GM18951 (cell line): ENCODE measurements at regions not wholly inside any gene's neighbourhood (a gene's known extent, or its start where the extent isn't known, plus 50 kb on each side); places are given as distances from the start of the nearest gene placed in this dataset.

Experiments used
- POLR2A ChIP-seq: IDR thresholded peaks from 4 replicates; pipeline ENCODE4 v1.6.1; 2011; ENCODE audit warnings: mild to moderate bottlenecking; ENCODE audit not compliant: insufficient read length, insufficient read depth; ENCODE audit errors: extremely low read depth
- in situ Hi-C: fragments of 300-500 bp; cut with MboI; formaldehyde crosslinking; loops from one replicate; pipeline ENCODE4 v1.12.0; 2022; ENCODE audit warnings: low sequenced_read_pairs, mixed read lengths, inconsistent platforms; ENCODE audit not compliant: unreplicated experiment

DNA sequence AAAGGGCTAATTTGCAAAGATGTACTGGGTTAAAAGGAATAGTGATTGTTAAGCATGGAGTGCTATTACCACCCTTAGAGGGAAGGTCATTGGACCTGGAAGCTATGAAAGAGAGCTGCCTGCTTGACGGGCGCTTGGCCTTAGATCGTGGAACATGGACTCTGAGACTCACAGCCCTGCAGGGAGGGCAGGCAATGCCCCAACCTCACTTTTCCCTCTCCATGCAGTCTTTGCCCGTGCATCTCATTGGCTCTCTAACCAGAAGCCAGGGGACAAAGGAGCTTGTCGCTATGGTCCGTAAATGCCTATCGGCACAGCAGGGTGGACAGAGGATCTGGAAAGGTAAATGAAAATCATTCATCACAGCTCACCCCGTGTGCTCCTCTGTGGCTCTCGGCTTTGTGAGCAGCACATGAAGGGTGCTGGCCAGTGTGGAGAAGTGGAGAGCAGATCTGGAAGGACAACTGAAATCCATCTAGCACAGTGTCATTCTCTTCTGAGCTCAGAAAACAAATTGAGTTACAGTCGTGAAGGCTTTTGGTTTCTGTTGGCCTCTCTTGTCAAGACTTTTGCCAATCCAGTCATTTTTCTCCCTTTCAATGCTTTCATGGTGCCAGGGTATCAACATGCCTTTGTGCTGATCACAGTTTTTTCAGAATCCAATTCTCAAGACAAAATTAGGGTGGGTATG, 186.2 kb downstream of the SNX18 start:
- in situ Hi-C loops = no loop called here
- no peak for TF ChIP-seq POLR2A

GRCh38 chr5:54703133-54703532, 185.6 kb downstream of the SNX18 start:
- no peak for TF ChIP-seq POLR2A
- in situ Hi-C loops = no loop called here

GRCh38 chr5:54702470-54702869, 184.9 kb downstream of the SNX18 start:
- no peak for TF ChIP-seq POLR2A
- in situ Hi-C loops = no loop called here

GRCh38 chr5:54700986-54701578, 183.5 kb downstream of the SNX18 start:
- TF ChIP-seq POLR2A = no peak
- in situ Hi-C loops = no loop called here

DNA sequence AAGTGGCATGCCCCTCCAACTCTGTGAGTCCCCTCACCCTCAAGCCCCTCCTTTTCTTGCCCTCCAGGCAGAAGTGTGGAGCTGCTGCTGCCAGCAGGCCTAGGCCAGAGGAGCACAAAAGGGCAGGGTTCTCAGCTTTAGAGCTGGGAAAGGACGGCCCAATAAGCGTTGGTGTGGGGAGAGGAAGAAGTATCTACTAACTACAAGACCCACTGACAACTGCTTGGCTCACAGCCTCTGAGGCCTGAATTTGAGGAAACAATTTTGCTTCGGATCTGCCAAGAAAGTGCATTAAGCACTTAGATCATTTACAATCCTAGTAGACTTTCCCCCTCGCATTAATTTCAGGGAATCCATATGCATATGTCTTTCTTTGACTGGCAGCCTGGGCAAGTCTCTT, 179.4 kb downstream of the SNX18 start:
- no peak for TF ChIP-seq POLR2A
- in situ Hi-C loops = no loop called here

DNA sequence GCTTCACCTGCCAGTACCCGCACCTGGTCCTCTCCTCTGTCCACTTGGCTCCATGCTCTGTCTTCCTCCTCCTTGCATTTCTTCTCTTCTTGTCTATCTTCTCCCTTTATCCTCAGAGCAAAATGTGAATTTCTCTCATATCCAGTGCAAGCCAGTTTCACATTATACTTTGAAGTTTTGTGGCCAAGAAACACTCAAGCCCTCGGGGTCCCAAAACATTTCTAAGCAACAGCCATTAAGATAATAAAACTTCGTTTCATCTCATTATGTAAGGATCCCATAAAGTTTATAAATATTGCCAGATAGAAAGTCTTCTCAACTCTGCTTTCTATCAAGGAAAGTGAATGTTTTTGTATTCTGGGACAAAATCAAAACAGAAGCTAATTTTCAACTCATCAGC, 178.8 kb downstream of the SNX18 start:
- no peak for TF ChIP-seq POLR2A
- in situ Hi-C loops = no loop called here

DNA sequence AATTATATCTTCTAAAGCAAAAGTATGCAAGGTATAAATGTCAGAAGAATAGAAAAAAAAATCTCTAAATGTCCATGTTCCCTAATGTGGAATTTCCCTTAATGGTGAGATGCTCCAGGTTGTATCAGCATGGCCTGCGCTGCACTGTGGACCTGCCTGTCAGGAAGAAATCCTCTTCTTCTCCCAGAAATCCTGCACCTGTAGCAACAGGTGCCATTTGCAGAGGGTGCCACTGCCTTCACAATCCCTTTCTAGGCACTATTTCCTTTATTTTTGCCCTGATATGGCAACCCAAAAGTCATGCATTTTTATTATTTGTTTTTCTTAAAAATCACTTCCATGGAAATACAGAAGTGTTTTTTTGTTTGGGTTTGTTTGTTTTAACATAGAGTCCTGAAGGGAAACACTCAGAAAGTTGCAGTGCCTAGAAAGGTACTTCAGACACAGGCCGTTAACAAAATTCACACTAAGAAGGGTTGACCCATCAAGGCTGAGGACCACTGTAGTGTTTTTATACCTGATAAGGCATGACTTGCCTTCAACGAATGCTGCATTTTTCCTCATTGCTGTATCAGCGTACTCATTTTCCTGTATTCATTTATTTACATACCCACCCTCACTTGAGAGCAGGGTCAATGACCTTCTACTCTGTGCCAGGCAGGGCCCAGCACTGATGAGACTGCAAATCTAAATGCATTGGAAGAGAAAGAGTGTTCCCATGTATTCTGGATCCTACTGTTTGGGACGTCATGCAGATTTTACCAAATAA, 177.8 kb downstream of the SNX18 start:
- in situ Hi-C loops = no loop called here
- no peak for TF ChIP-seq POLR2A

GRCh38 chr5:54693936-54694657, 176.5 kb downstream of the SNX18 start:
- in situ Hi-C loops = no loop called here

DNA sequence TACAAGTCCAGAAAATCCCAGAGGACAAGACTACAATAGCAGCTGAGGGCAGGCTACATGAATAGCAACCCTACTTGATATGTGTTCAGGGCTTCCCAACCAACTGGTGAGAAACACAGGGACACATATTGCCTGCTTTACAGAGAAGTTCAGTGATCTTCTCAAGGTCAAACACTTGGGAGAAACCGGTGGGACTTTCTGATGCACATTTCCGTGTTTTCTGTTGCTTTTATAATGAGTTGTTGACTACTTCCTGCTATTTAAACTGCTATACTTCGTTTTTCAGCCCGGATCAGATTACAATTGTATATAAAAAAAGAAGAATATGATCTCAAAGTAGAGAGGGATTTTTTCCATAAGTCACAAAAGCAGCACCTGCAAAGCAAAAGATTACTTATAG, 175.1 kb downstream of the SNX18 start:
- in situ Hi-C loops = no loop called here

More at GRCh38 chr5:54693936-54694657, 176.5 kb downstream of the SNX18 start:
- TF ChIP-seq POLR2A = no peak

DNA sequence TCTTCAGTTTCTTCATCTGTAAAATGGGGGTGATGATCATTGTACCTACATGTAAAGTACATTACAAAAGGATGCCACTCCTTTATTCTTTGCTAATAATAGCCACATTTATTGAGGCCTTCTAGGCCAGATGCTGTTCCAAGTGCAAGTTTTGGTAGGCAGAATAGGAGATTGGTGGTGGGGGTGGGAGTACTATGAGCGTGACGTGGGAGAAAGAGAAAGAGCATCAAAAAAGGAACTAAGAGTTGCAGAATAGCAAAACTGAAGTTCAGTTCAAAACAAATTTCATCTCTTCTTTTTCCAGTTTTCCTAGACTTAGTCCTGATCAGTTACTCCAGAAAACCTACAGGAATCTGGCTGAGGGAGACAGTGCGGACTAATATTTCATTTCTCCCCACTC, 174.1 kb downstream of the SNX18 start:
- in situ Hi-C loops = no loop called here

More for the DNA sequence above, 175.1 kb downstream of the SNX18 start:
- no peak for TF ChIP-seq POLR2A

DNA sequence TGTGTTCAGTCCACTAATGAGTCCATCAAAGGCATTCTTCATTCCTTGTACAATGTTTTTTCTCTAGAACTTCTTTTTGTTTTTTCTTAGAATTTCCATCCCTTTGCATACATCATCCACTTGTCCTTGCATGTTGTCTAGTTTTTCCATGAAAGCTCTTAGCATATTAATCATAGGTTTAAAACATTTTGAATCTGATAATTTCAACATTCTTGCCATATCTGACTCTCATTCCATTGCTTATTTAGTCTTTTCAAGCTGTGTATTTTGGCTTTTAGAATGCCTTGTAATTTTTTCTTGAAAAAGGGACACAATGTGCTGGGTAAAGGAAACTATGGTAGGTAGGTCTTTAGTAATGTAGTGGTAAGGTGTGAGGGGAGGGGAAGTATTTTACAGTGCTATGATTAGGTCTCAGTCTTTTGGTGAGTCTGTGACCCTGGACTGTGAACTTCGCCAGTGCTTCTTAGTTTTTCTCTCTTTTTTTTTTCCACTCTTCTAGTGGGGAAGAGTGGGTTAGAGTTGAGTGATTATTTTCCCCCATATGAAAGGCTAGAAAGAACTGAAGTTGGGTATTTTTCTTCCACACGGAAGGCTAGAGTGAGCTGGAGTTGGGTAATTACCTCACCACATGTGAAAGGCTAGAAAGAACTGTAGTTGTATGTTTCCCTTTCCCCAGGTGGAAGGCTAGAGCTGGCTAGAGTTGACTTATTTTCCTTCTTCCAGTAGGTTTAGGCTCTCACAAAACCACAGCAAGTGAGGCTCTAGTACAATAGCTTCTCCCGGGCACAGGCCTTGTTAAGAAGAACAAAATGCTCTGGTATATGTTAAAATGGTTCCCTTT, 172.1 kb downstream of the SNX18 start:
- in situ Hi-C loops = no loop called here

More for the DNA sequence above, 174.1 kb downstream of the SNX18 start:
- TF ChIP-seq POLR2A = no peak

DNA sequence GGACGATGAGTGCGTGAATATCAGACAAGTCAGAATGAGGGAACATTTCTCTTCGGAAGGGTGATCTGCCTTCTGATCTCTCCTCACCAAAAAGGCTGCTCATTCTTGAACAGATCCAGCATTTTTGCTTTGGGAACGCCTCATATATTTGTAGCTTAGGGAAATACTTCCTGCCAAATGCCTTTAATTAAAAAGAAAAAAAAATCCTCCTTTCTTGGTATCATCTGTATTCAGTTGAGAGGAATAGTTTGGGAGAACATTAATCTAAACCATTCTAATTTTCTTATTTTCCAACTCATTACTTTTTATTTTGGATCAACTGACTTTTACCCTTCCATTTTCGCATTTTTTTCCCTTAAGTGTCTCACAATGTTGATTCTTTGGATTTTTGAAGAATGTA, 163.4 kb downstream of the SNX18 start:
- no peak for TF ChIP-seq POLR2A
- in situ Hi-C loops = no loop called here

More for the DNA sequence above, 172.1 kb downstream of the SNX18 start:
- TF ChIP-seq POLR2A = no peak
